T-helper 17 cell (primary cell): ENCODE measurements at regions not wholly inside any gene's neighbourhood (a gene's known extent, or its start where the extent isn't known, plus 50 kb on each side); places are given as distances from the start of the nearest gene placed in this dataset.

Source experiments
- ATAC-seq: fragments of 150-1000 bp; cut with Tn5 transposase; 2 replicates; pipeline ENCODE4 v1.10.0; 2021; ENCODE audit warnings: mild to moderate bottlenecking, moderate library complexity
- DNase-seq, 3 donors: peaks; one replicate each; pipeline versions ENCODE4 v3.0.0 to v3.0.0-alpha.2; 2020 to 2021
- H3K9me3 ChIP-seq: one replicate; pipeline ENCODE4 v1.7.0; 2013; ENCODE audit warnings: low read length, mild to moderate bottlenecking; ENCODE audit not compliant: control insufficient read depth, poor library complexity, severe bottlenecking
- H3K27ac Mint-ChIP-seq: one replicate; pipeline ENCODE4 v1.8.0; 2022; ENCODE audit warnings: mild to moderate bottlenecking, moderate library complexity, mixed read lengths
- H3K27me3 Mint-ChIP-seq: one replicate; pipeline ENCODE4 v1.8.0; 2022; ENCODE audit warnings: mixed read lengths
- H3K36me3 Mint-ChIP-seq: one replicate; pipeline ENCODE4 v1.8.0; 2022; ENCODE audit warnings: low read depth, mixed read lengths
- H3K4me1 Mint-ChIP-seq: one replicate; pipeline ENCODE4 v1.8.0; 2022; ENCODE audit warnings: mild to moderate bottlenecking, mixed read lengths
- H3K4me3 Mint-ChIP-seq: one replicate; pipeline ENCODE4 v1.8.0; 2022; ENCODE audit warnings: mild to moderate bottlenecking, moderate library complexity, mixed read lengths

- ATAC-seq = no peak
- Mint-ChIP-seq H3K4me1 (no peaks in the 10 kb centered on the region), H3K27me3 (peaks cover 4% of the 10 kb centered on the region), H3K4me3 (no peak overlapping the region), H3K27ac (no peak overlapping the region), H3K36me3 (no peaks in the 10 kb centered on the region)
- no peak for DNase-seq
- no peaks in the 10 kb centered on the region for H3K9me3 ChIP-seq
These were observed 98.1 kb upstream of the PIEZO2 start for GRCh38 chr18:11247381-11247970.

- Mint-ChIP-seq H3K27me3 (no peaks in the 10 kb centered on the region), H3K27ac (no peak overlapping the region), H3K4me3 (no peak overlapping the region), H3K4me1 (no peaks in the 10 kb centered on the region), H3K36me3 (no peaks in the 10 kb centered on the region)
- no peaks in the 10 kb centered on the region for H3K9me3 ChIP-seq
- DNase-seq (no peak), ATAC-seq (no peak)
These were observed 97.3 kb upstream of the PIEZO2 start for GRCh38 chr18:11246495-11247300.

- no peaks in the 10 kb centered on the region for H3K36me3 Mint-ChIP-seq
- no peak for DNase-seq
- no peaks in the 10 kb centered on the region for H3K9me3 ChIP-seq
- H3K4me1 Mint-ChIP-seq = no peaks in the 10 kb centered on the region
- H3K27me3 Mint-ChIP-seq = no peaks in the 10 kb centered on the region
- no peak overlapping the region for H3K27ac Mint-ChIP-seq
- no peak for ATAC-seq
- no peak overlapping the region for H3K4me3 Mint-ChIP-seq
These were observed 96.5 kb upstream of the PIEZO2 start for GRCh38 chr18:11245879-11246278.

- ATAC-seq (no peak), DNase-seq (no peak)
- Mint-ChIP-seq H3K27ac (no peak overlapping the region), H3K4me3 (no peak overlapping the region), H3K4me1 (no peaks in the 10 kb centered on the region), H3K27me3 (peaks cover 16% of the 10 kb centered on the region), H3K36me3 (no peaks in the 10 kb centered on the region)
- H3K9me3 ChIP-seq = no peaks in the 10 kb centered on the region
These were observed 88.1 kb upstream of the PIEZO2 start for GRCh38 chr18:11237484-11237883.

- Mint-ChIP-seq H3K4me3 (no peak overlapping the region), H3K36me3 (no peaks in the 10 kb centered on the region), H3K27ac (no peak overlapping the region), H3K4me1 (no peaks in the 10 kb centered on the region), H3K27me3 (peaks cover 16% of the 10 kb centered on the region)
- no peaks in the 10 kb centered on the region for H3K9me3 ChIP-seq
- no peak for ATAC-seq
- no peak for DNase-seq
These were observed 87.7 kb upstream of the PIEZO2 start for GRCh38 chr18:11237066-11237465.

- Mint-ChIP-seq H3K27ac (no peak overlapping the region), H3K27me3 (peaks cover 7% of the 10 kb centered on the region)
These were observed 74.8 kb upstream of the PIEZO2 start for GRCh38 chr18:11224153-11224552.

GRCh38 chr18:11219571-11219970 lies 70.2 kb upstream of the PIEZO2 start:
- Mint-ChIP-seq H3K27me3 (peaks cover 14% of the 10 kb centered on the region), H3K27ac (no peak overlapping the region), H3K36me3 (peaks cover 4% of the 10 kb centered on the region), H3K4me3 (no peak overlapping the region), H3K4me1 (no peaks in the 10 kb centered on the region)
- DNase-seq = no peak
- H3K9me3 ChIP-seq = no peaks in the 10 kb centered on the region
- no peak for ATAC-seq

More at GRCh38 chr18:11224153-11224552, 74.8 kb upstream of the PIEZO2 start:
- ATAC-seq (no peak), DNase-seq (no peak)
- H3K4me1 Mint-ChIP-seq = no peaks in the 10 kb centered on the region
- H3K36me3 Mint-ChIP-seq = no peaks in the 10 kb centered on the region
- H3K9me3 ChIP-seq = no peaks in the 10 kb centered on the region
- no peak overlapping the region for H3K4me3 Mint-ChIP-seq

GRCh38 chr18:11215216-11215615 lies 65.8 kb upstream of the PIEZO2 start:
- H3K4me3 Mint-ChIP-seq = no peak overlapping the region
- ATAC-seq (no peak), DNase-seq (no peak)
- H3K4me1 Mint-ChIP-seq = no peaks in the 10 kb centered on the region
- H3K27ac Mint-ChIP-seq = no peak overlapping the region
- H3K27me3 Mint-ChIP-seq = peaks cover 11% of the 10 kb centered on the region
- H3K9me3 ChIP-seq = peaks cover 2% of the 10 kb centered on the region
- H3K36me3 Mint-ChIP-seq = peaks cover 4% of the 10 kb centered on the region

GRCh38 chr18:11204020-11204419 lies 54.7 kb upstream of the PIEZO2 start:
- peaks cover 35% of the 10 kb centered on the region for H3K27me3 Mint-ChIP-seq
- DNase-seq (no peak), ATAC-seq (no peak)
- H3K9me3 ChIP-seq = no peaks in the 10 kb centered on the region
- no peak overlapping the region for H3K27ac Mint-ChIP-seq
- no peaks in the 10 kb centered on the region for H3K36me3 Mint-ChIP-seq
- no peak overlapping the region for H3K4me3 Mint-ChIP-seq
- H3K4me1 Mint-ChIP-seq = no peaks in the 10 kb centered on the region

- Mint-ChIP-seq H3K4me3 (no peak overlapping the region), H3K36me3 (no peaks in the 10 kb centered on the region), H3K27me3 (peaks cover 15% of the 10 kb centered on the region), H3K4me1 (no peaks in the 10 kb centered on the region), H3K27ac (no peak overlapping the region)
- no peak for DNase-seq
- ATAC-seq = no peak
- H3K9me3 ChIP-seq = no peaks in the 10 kb centered on the region
These were observed 50.1 kb upstream of the PIEZO2 start for GRCh38 chr18:11199477-11199876.
